C4-2B (cell line): ENCODE measurements at regions not wholly inside any gene's neighbourhood (a gene's known extent, or its start where the extent isn't known, plus 50 kb on each side); places are given as distances from the start of the nearest gene placed in this dataset.

ENCODE experiments used
- H3K27ac ChIP-seq: fragments of 450-650 bp; 2 replicates; pipeline ENCODE4 v1.5.1; 2017
- CTCF ChIP-seq: fragments of 450-650 bp; conservative IDR thresholded peaks from 2 replicates; pipeline ENCODE4 v1.5.1; 2017; ENCODE audit warnings: mild to moderate bottlenecking
- ZFX ChIP-seq: fragments of 450-650 bp; IDR thresholded peaks from 2 replicates; pipeline ENCODE4 v1.6.1; 2017

- no peak for TF ChIP-seq ZFX
- TF ChIP-seq CTCF, result no peak
- no peak overlapping the region for H3K27ac ChIP-seq
Measured at GRCh38 chr16:65457084-65457483, 335.2 kb upstream of the CDH11 start.

- TF ChIP-seq ZFX (no peak), CTCF (no peak)
- H3K27ac ChIP-seq, result no peak overlapping the region
Measured at GRCh38 chr16:65455761-65456160, 333.9 kb upstream of the CDH11 start.

- no peak for TF ChIP-seq ZFX
- TF ChIP-seq CTCF, result no peak
- no peak overlapping the region for H3K27ac ChIP-seq
Measured at GRCh38 chr16:65453646-65454045, 331.8 kb upstream of the CDH11 start.

- TF ChIP-seq ZFX (no peak), CTCF (no peak)
- no peak overlapping the region for H3K27ac ChIP-seq
Measured at GRCh38 chr16:65449526-65449925, 327.7 kb upstream of the CDH11 start.

- no peak overlapping the region for H3K27ac ChIP-seq
- TF ChIP-seq CTCF (no peak), ZFX (no peak)
Measured at GRCh38 chr16:65446427-65446826, 324.6 kb upstream of the CDH11 start.

- no peak overlapping the region for H3K27ac ChIP-seq
- TF ChIP-seq ZFX, result no peak
- no peak for TF ChIP-seq CTCF
Measured at GRCh38 chr16:65445313-65446260, 323.7 kb upstream of the CDH11 start.

GRCh38 chr16:65441501-65441900, 319.6 kb upstream of the CDH11 start:
- no peak for TF ChIP-seq ZFX
- TF ChIP-seq CTCF, result no peak
- H3K27ac ChIP-seq, result no peak overlapping the region
